ENCODE measurements at regions not wholly inside any gene's neighbourhood (a gene's known extent, or its start where the extent isn't known, plus 50 kb on each side); places are given as distances from the start of the nearest gene placed in this dataset.

GRCh38 chrX:8927701-8928100 is 106.2 kb downstream of the FAM9B start:
- no peak overlapping the region for H3K27ac ChIP-seq
- TF ChIP-seq ZFX (IDR thresholded peaks at IDR 0.05; ENCODE audit: borderline replicate concordance) (no peak), CTCF (IDR thresholded peaks at IDR 0.05) (no peak)

GRCh38 chrX:8927066-8927635 is 106.8 kb downstream of the FAM9B start:
- no peak overlapping the region for H3K27ac ChIP-seq
- no peak for TF ChIP-seq CTCF (IDR thresholded peaks at IDR 0.05)
- TF ChIP-seq ZFX (IDR thresholded peaks at IDR 0.05; ENCODE audit: borderline replicate concordance), result no peak

- TF ChIP-seq ZFX (IDR thresholded peaks at IDR 0.05; ENCODE audit: borderline replicate concordance), result no peak
- TF ChIP-seq CTCF (IDR thresholded peaks at IDR 0.05), result no peak
- H3K27ac ChIP-seq, result peak overlapping the region; percentile 42; the same call in 1 of the 2 replicates
Measured at GRCh38 chrX:8921615-8922014, 112.3 kb downstream of the FAM9B start.

GRCh38 chrX:8919801-8920200 is 114.1 kb downstream of the FAM9B start:
- no peak overlapping the region for H3K27ac ChIP-seq
- TF ChIP-seq ZFX (IDR thresholded peaks at IDR 0.05; ENCODE audit: borderline replicate concordance), result no peak
- no peak for TF ChIP-seq CTCF (IDR thresholded peaks at IDR 0.05)

- H3K27ac ChIP-seq, result no peak overlapping the region
- no peak for TF ChIP-seq CTCF (IDR thresholded peaks at IDR 0.05)
Measured at GRCh38 chrX:8916697-8917096, 115.5 kb upstream of the FAM9A start.

GRCh38 chrX:8914681-8915080 is 113.5 kb upstream of the FAM9A start:
- no peak overlapping the region for H3K27ac ChIP-seq
- TF ChIP-seq ZFX (IDR thresholded peaks at IDR 0.05; ENCODE audit: borderline replicate concordance) (no peak), CTCF (IDR thresholded peaks at IDR 0.05) (no peak)

GRCh38 chrX:8913655-8914409 is 112.6 kb upstream of the FAM9A start:
- no peak overlapping the region for H3K27ac ChIP-seq
- no peak for TF ChIP-seq CTCF (IDR thresholded peaks at IDR 0.05)
- no peak for TF ChIP-seq ZFX (IDR thresholded peaks at IDR 0.05; ENCODE audit: borderline replicate concordance)
